HCT116 (cell line): ENCODE measurements at regions not wholly inside any gene's neighbourhood (a gene's known extent, or its start where the extent isn't known, plus 50 kb on each side); places are given as distances from the start of the nearest gene placed in this dataset.

Experiments used
- ATAC-seq: fragments of 200-7000 bp; cut with Tn5 transposase; 2 replicates; pipeline ENCODE4 v1.9.1; 2020; ENCODE audit warnings: mild to moderate bottlenecking, moderate library complexity
- BruUV-seq: library from RNA; stranded (reverse); fragments of 400-500 nt; replicated peaks from 2 replicates; lab custom pipeline; 2021; lab: Mats Ljungman, UMichigan
- CTCF ChIA-PET: fragments of 300-600 bp; sonication (Branson Sonifier 250); formaldehyde crosslinking; loops from one replicate; lab custom pipeline; 2021; ENCODE audit warnings: antibody characterized with exemption; lab: Charles Lee
- POLR2A ChIA-PET: fragments of 300-600, 350-600 bp; sonication (Branson Sonifier 250); formaldehyde crosslinking; loops from one replicate; lab custom pipeline; 2021; ENCODE audit warnings: antibody characterized with exemption; lab: Charles Lee
- RAD21 ChIA-PET, 2 experiments: fragments of 300-600 bp; sonication (Branson Sonifier 250); formaldehyde crosslinking; loops; one replicate each; lab custom pipeline; 2023; ENCODE audit warnings: low total read pairs in 2 of 2; ENCODE audit not compliant: uncharacterized antibody in 2 of 2, unreplicated experiment in 2 of 2, low non-redundant PET in 1 of 2; lab: Charles Lee
- DNase-seq: peaks from one replicate; pipeline ENCODE4 v3.0.0-alpha.2; 2010; ENCODE audit warnings: low read depth, low spot score
- H2AFZ ChIP-seq: fragments of 200-600 bp; shearing (Covaris generic), sonication (generic); 2 replicates; pipeline ENCODE4 v1.6.1; 2017; ENCODE audit warnings: low read depth, mixed run types, mixed read lengths, antibody characterized with exemption, low read length; ENCODE audit not compliant: poor library complexity, severe bottlenecking
- H3K27ac ChIP-seq: 2 replicates; pipeline ENCODE4 v1.5.1; 2012; ENCODE audit warnings: low read depth, low read length
- H3K27me3 ChIP-seq: fragments of 200-600 bp; sonication (generic); 2 replicates; pipeline ENCODE4 v1.6.1; 2016; ENCODE audit warnings: mixed run types, low read length, mixed read lengths; ENCODE audit not compliant: insufficient read depth
- H3K36me3 ChIP-seq, 2 experiments: fragments of 200-500 bp in 1 of 2; fragments of 200-600 bp in 1 of 2; sonication (Bioruptor generic) in 1 of 2; sonication (generic) in 1 of 2; 2 replicates each; pipeline versions ENCODE4 v1.5.1 to v1.6.1; 2014 to 2016; ENCODE audit warnings: low read length in 2 of 2, inconsistent platforms in 1 of 2, mixed read lengths in 1 of 2, mixed run types in 1 of 2; ENCODE audit not compliant: insufficient read depth in 2 of 2, control insufficient read depth in 1 of 2
- H3K4me1 ChIP-seq, 2 experiments: fragments of 200-600 bp in 1 of 2; sonication (generic) in 1 of 2; 2 replicates each; pipeline versions ENCODE4 v1.5.1 to v1.6.1; 2012 to 2017; ENCODE audit warnings: low read length in 2 of 2, inconsistent platforms in 1 of 2, mild to moderate bottlenecking in 1 of 2, mixed read lengths in 1 of 2, mixed run types in 1 of 2, moderate library complexity in 1 of 2; ENCODE audit not compliant: insufficient read depth in 2 of 2, control insufficient read depth in 1 of 2
- H3K4me2 ChIP-seq: fragments of 200-600 bp; sonication (generic); 2 replicates; pipeline ENCODE4 v1.6.1; 2017; ENCODE audit warnings: mixed run types, low read length, mixed read lengths
- H3K4me3 ChIP-seq, 2 experiments: fragments of 200-600 bp in 1 of 2; sonication (generic) in 1 of 2; replicated peaks in 1 of 2; 2 replicates each; pipeline ENCODE4 v1.5.1; 2011 to 2016; ENCODE audit warnings: low read length in 2 of 2, control low read depth in 1 of 2, low read depth in 1 of 2, mild to moderate bottlenecking in 1 of 2, mixed read lengths in 1 of 2, mixed run types in 1 of 2
- H3K79me2 ChIP-seq: fragments of 200-600 bp; sonication (generic); 2 replicates; pipeline ENCODE4 v1.6.1; 2017; ENCODE audit warnings: mild to moderate bottlenecking, mixed run types, low read length, moderate library complexity, mixed read lengths; ENCODE audit not compliant: insufficient read depth
- H3K9ac ChIP-seq: fragments of 200-600 bp; sonication (generic); 2 replicates; pipeline ENCODE4 v1.6.1; 2016; ENCODE audit warnings: low read length, mixed read lengths
- H3K9me2 ChIP-seq: fragments of 200-600 bp; sonication (generic), shearing (Covaris generic); 2 replicates; pipeline ENCODE4 v1.6.1; 2017; ENCODE audit warnings: mixed run types, mild to moderate bottlenecking, moderate library complexity; ENCODE audit not compliant: insufficient read depth
- H3K9me3 ChIP-seq, 2 experiments: fragments of 200-500 bp in 1 of 2; fragments of 200-600 bp in 1 of 2; sonication (Bioruptor generic) in 1 of 2; sonication (generic) in 1 of 2; 2 replicates each; pipeline ENCODE4 v1.6.1; 2014 to 2017; ENCODE audit warnings: low read length in 2 of 2, mixed read lengths in 2 of 2, inconsistent platforms in 1 of 2, low read depth in 1 of 2, mild to moderate bottlenecking in 1 of 2, mixed run types in 1 of 2, moderate library complexity in 1 of 2; ENCODE audit not compliant: control insufficient read depth in 1 of 2, insufficient read depth in 1 of 2
- H4K20me1 ChIP-seq: fragments of 200-600 bp; sonication (generic), shearing (Covaris generic); 2 replicates; pipeline ENCODE4 v1.6.1; 2017; ENCODE audit warnings: mixed run types, mild to moderate bottlenecking, moderate library complexity; ENCODE audit not compliant: insufficient read depth
- ATF3 ChIP-seq: IDR thresholded peaks from 2 replicates; pipeline ENCODE4 v1.6.1; 2012
- CBX3 ChIP-seq: IDR thresholded peaks from 2 replicates; pipeline ENCODE4 v1.6.1; 2012; ENCODE audit warnings: low read depth
- CEBPB ChIP-seq: IDR thresholded peaks from 2 replicates; pipeline ENCODE4 v1.6.1; 2012; ENCODE audit warnings: low read depth
- EGR1 ChIP-seq: IDR thresholded peaks from 2 replicates; pipeline ENCODE4 v1.6.1; 2012; ENCODE audit warnings: low read depth
- ELF1 ChIP-seq: IDR thresholded peaks from 2 replicates; pipeline ENCODE4 v1.6.1; 2012; ENCODE audit warnings: low read depth, borderline replicate concordance
- EZH2phosphoT487 ChIP-seq: fragments of 200-600 bp; IDR thresholded peaks from 2 replicates; pipeline ENCODE4 v1.6.1; 2018; ENCODE audit warnings: antibody characterized with exemption, borderline replicate concordance
- FOSL1 ChIP-seq: IDR thresholded peaks from 2 replicates; pipeline ENCODE4 v1.6.1; 2012; ENCODE audit warnings: low read depth
- JUND ChIP-seq: IDR thresholded peaks from 2 replicates; pipeline ENCODE4 v1.6.1; 2012
- POLR2A ChIP-seq: IDR thresholded peaks from 2 replicates; pipeline ENCODE4 v1.7.0; 2011; ENCODE audit warnings: borderline replicate concordance; ENCODE audit not compliant: insufficient read depth, insufficient read length; ENCODE audit errors: extremely low read depth
- POLR2AphosphoS5 ChIP-seq: IDR thresholded peaks from 2 replicates; pipeline ENCODE4 v1.6.1; 2011; ENCODE audit warnings: mild to moderate bottlenecking, low read depth, low read length, moderate library complexity
- RAD21 ChIP-seq: IDR thresholded peaks from 2 replicates; pipeline ENCODE4 v1.6.1; 2012; ENCODE audit warnings: low read depth, mild to moderate bottlenecking
- SIN3A ChIP-seq: IDR thresholded peaks from 2 replicates; pipeline ENCODE4 v1.6.1; 2012; ENCODE audit warnings: low read depth
- SP1 ChIP-seq: IDR thresholded peaks from 2 replicates; pipeline ENCODE4 v1.6.1; 2012; ENCODE audit warnings: low read depth
- SRF ChIP-seq: IDR thresholded peaks from 2 replicates; pipeline ENCODE4 v1.6.1; 2012; ENCODE audit warnings: low read depth
- TCF7L2 ChIP-seq: IDR thresholded peaks from 2 replicates; pipeline ENCODE4 v1.7.0; 2011; ENCODE audit warnings: borderline replicate concordance, inconsistent platforms; ENCODE audit not compliant: insufficient read depth, insufficient read length; ENCODE audit errors: extremely low read depth
- YY1 ChIP-seq: IDR thresholded peaks from 2 replicates; pipeline ENCODE4 v1.6.1; 2011; ENCODE audit warnings: low read length, low read depth, moderate library complexity, mild to moderate bottlenecking; ENCODE audit not compliant: insufficient replicate concordance; ENCODE audit errors: extremely low read depth
- ZFX ChIP-seq: fragments of 450-650 bp; IDR thresholded peaks from 2 replicates; pipeline ENCODE4 v1.6.1; 2017
- ZNF274 ChIP-seq: fragments of 200-500 bp; sonication (Bioruptor generic); IDR thresholded peaks from 2 replicates; pipeline ENCODE4 v1.6.1; 2014; ENCODE audit warnings: mild to moderate bottlenecking, low read depth, low read length, inconsistent platforms
- intact Hi-C: fragments of 100-400 bp; cut with micrococcal nuclease; formaldehyde crosslinking; loops from 2 replicates; pipeline ENCODE4 v1.10.0; 2022
- TF ChIP-seq, protein P1 (sequence below), 3 experiments: fragments of 200-600 bp in 1 of 3; sonication (generic) in 1 of 3; IDR thresholded peaks in 2 of 3; conservative IDR thresholded peaks in 1 of 3; 2 replicates each; pipeline ENCODE4 v1.5.1; 2012 to 2017; ENCODE audit warnings: low read depth in 2 of 3, low read length in 2 of 3, antibody characterized with exemption in 1 of 3, borderline replicate concordance in 1 of 3, control low read depth in 1 of 3, mild to moderate bottlenecking in 1 of 3, mixed read lengths in 1 of 3, mixed run types in 1 of 3, moderate library complexity in 1 of 3; ENCODE audit not compliant: insufficient read depth in 1 of 3

DNA sequence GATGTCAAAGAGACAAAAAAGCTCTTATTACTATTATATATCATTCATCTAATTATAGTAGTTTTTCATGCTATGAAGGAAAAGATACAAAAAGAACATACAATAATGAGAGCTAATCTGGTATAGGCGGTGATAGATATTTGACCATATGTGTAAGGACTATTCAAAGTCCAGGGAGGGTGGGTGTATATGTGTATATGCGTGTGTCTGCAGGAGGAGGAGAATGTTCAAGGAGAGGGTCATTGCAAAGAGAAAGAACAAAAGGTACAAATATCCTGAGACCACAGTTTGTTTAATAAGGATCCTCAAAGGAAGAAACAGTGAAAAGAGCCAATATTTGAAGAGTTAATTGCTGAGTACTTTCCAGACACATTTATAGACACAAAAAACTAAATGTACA, 1288.6 kb upstream of the CITED2 start:
- ChIA-PET POLR2A (no interaction called here), CTCF (no interaction called here), RAD21 (no interaction called here)
- intact Hi-C loops, result no loop called here
- Histone ChIP-seq H3K4me3 (no peak overlapping the region), H3K4me2 (no peak overlapping the region), H3K4me1 (no peaks in the 10 kb centered on the region), H3K27me3 (no peaks in the 10 kb centered on the region), H3K36me3 (no peaks in the 10 kb centered on the region), H3K9me3 (no peaks in the 10 kb centered on the region), H3K9me2 (no peaks in the 10 kb centered on the region), H3K9ac (no peak overlapping the region), H2AFZ (no peak overlapping the region), H4K20me1 (no peaks in the 10 kb centered on the region), H3K79me2 (no peaks in the 10 kb centered on the region), H3K27ac (no peak overlapping the region)
- DNase-seq, result no peak
- BruUV-seq, result no TSS peak
- TF ChIP-seq YY1 (no peak), EZH2phosphoT487 (no peak), TCF7L2 (no peak), EGR1 (no peak), ELF1 (no peak), SP1 (no peak), SRF (no peak), POLR2AphosphoS5 (no peak), CEBPB (no peak), JUND (no peak)
- ATAC-seq, result no peak

GRCh38 chr6:140661691-140662090, 1287.2 kb upstream of the CITED2 start:
- BruUV-seq, result no TSS peak
- ATAC-seq (no peak), DNase-seq (no peak)
- Histone ChIP-seq H3K4me2 (no peak overlapping the region), H3K4me3 (no peak overlapping the region), H3K9ac (no peak overlapping the region), H3K36me3 (no peaks in the 10 kb centered on the region), H2AFZ (no peak overlapping the region), H3K9me2 (no peaks in the 10 kb centered on the region), H4K20me1 (no peaks in the 10 kb centered on the region), H3K9me3 (no peaks in the 10 kb centered on the region), H3K4me1 (no peaks in the 10 kb centered on the region), H3K79me2 (no peaks in the 10 kb centered on the region), H3K27me3 (no peaks in the 10 kb centered on the region), H3K27ac (no peak overlapping the region)
- ChIA-PET CTCF (no interaction called here), RAD21 (no interaction called here), POLR2A (no interaction called here)
- intact Hi-C loops, result no loop called here
- TF ChIP-seq, protein P1, sequence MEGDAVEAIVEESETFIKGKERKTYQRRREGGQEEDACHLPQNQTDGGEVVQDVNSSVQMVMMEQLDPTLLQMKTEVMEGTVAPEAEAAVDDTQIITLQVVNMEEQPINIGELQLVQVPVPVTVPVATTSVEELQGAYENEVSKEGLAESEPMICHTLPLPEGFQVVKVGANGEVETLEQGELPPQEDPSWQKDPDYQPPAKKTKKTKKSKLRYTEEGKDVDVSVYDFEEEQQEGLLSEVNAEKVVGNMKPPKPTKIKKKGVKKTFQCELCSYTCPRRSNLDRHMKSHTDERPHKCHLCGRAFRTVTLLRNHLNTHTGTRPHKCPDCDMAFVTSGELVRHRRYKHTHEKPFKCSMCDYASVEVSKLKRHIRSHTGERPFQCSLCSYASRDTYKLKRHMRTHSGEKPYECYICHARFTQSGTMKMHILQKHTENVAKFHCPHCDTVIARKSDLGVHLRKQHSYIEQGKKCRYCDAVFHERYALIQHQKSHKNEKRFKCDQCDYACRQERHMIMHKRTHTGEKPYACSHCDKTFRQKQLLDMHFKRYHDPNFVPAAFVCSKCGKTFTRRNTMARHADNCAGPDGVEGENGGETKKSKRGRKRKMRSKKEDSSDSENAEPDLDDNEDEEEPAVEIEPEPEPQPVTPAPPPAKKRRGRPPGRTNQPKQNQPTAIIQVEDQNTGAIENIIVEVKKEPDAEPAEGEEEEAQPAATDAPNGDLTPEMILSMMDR (IDR thresholded peaks at IDR 0.05 in 2 of 3, conservative IDR thresholded peaks at IDR 0.05 in 1 of 3; ENCODE audit: borderline replicate concordance in 1 of 3, insufficient read depth in 1 of 3, low read depth in 2 of 3, low read length in 2 of 3), result no peak
- TF ChIP-seq ELF1 (no peak), ZNF274 (no peak), FOSL1 (no peak), POLR2A (no peak), POLR2AphosphoS5 (no peak), SP1 (no peak), SRF (no peak), ATF3 (no peak), CBX3 (no peak), ZFX (no peak), RAD21 (no peak), SIN3A (no peak), TCF7L2 (no peak)
